GM12873 (cell line): ENCODE measurements at regions not wholly inside any gene's neighbourhood (a gene's known extent, or its start where the extent isn't known, plus 50 kb on each side); places are given as distances from the start of the nearest gene placed in this dataset.

Experiments used
- TF ChIP-seq, protein P1 (sequence below): IDR thresholded peaks from 2 replicates; pipeline ENCODE4 v1.5.1; 2012; ENCODE audit warnings: low read depth, mild to moderate bottlenecking, moderate library complexity, low read length, control low read depth; ENCODE audit not compliant: insufficient read depth; ENCODE audit errors: missing control alignments

DNA sequence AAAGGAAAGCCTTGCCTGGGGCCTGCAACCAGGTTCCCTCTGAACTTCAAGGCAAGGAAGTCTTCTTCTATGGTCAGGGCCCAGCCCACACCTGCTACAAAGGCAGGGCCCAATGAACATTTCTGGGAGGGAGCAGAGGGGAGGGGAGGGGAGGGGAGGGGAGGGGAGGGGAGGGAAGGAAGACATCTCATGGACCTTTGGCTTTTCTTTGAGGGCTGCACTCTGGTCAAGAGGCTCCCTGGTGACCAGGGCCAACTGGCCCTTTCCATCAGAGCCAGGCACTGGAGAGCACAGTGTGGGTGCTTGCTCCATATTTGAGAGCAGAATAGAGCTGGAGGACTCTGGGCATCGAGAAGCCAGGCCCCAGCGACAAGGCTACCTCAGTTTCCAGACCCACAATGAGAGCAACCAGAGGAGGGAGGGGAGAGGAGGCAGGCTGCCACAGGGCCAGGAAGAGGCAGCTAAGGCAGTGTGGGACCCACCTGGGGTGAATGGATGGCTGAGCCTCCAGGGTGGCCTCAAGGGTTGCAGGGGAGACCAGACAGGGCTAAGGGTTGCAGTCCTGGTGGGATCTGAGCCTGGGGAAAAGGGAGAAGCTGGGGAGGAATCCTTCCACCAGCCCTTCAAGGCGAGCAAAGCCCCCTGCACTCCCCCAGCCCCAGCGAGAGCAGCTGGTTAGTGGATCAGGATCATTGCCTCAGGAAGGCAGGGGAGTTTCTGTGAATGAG lies 84.8 kb downstream of the MRPL14 start:
- TF ChIP-seq, protein P1, sequence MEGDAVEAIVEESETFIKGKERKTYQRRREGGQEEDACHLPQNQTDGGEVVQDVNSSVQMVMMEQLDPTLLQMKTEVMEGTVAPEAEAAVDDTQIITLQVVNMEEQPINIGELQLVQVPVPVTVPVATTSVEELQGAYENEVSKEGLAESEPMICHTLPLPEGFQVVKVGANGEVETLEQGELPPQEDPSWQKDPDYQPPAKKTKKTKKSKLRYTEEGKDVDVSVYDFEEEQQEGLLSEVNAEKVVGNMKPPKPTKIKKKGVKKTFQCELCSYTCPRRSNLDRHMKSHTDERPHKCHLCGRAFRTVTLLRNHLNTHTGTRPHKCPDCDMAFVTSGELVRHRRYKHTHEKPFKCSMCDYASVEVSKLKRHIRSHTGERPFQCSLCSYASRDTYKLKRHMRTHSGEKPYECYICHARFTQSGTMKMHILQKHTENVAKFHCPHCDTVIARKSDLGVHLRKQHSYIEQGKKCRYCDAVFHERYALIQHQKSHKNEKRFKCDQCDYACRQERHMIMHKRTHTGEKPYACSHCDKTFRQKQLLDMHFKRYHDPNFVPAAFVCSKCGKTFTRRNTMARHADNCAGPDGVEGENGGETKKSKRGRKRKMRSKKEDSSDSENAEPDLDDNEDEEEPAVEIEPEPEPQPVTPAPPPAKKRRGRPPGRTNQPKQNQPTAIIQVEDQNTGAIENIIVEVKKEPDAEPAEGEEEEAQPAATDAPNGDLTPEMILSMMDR = no peak

DNA sequence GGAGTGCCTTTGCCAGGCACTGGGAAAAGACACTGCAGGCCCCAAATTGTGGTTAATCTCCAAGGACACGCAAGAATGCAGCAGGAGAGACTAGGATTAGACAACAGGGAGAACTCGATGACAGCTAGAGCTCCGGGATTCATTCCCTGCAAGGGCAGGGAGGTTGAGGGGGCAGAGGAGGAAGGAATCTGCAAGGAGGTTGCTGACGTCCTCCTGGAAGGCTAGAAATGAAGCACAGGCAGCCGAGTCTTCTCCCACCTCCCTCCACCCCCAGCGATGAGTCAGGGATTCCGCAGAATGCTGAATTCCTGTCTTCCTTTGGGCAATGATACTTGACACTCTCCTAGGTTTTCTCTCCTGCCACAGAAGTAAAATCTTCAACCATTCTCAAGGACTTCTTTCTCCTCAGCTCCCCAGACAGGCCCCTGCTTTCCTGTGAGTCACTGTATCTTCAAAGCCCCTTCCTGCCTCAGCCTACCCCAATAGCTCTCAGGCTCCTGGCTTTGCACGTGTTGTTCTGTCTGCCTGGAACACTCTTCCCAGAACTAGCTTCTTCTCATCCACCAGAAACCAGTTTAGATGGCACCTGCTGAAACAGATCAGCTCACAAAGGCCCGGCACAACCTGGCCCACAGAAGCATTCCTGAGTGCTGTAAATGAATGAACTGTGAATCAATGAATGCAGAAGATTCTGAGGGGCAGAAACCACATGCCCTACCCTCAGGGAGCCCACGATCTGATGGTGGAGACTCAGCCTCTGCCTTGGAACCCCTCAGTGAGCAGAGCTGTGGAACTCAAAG lies 85.6 kb downstream of the MRPL14 start:
- TF ChIP-seq, protein P1 = no peak

DNA sequence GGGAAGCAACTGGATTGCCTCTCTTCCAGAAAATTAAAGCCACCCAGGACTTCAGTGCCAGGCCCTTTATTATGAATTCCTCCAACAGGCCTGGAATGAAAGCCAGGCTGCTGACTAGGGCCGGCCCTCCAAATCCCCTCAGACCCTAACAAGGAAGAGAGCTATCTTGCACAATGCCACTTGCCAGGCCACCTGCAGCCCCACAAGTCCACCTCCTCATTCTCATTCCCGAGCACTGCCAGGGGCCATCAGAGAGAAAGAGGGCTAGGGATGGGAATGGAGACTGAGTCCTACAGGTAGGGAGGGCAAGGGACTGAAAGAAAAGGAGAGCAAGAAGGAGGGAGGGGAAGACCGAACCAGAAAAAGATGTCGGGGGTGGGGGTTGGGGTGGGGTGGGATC lies 86.5 kb downstream of the MRPL14 start:
- TF ChIP-seq, protein P1 = no peak

DNA sequence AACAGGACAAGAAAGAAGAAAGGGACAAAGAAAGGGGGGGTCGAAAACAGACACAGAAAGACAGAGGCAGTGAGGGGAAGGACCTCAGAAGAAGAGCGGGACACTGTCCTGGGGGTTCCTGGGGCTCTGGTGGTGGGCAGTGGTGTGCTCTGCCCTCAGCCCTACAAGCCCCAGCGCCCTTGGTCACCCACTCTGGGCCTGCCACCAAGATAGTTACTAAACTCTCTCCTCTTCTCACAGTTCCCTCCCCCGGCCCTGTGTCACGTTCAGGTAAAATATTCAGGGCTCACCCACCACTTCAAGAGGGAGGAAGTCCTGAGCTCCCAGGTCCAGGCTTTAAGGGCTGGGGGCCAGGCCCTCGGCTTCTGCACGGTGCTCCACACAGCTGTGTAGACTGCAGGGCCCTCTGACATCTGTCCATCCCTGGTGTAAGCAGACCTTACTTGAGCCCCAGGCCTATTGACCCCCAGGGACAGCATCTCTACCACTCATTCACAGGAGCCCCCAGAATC lies 87.4 kb downstream of the MRPL14 start:
- TF ChIP-seq, protein P1 = no peak

DNA sequence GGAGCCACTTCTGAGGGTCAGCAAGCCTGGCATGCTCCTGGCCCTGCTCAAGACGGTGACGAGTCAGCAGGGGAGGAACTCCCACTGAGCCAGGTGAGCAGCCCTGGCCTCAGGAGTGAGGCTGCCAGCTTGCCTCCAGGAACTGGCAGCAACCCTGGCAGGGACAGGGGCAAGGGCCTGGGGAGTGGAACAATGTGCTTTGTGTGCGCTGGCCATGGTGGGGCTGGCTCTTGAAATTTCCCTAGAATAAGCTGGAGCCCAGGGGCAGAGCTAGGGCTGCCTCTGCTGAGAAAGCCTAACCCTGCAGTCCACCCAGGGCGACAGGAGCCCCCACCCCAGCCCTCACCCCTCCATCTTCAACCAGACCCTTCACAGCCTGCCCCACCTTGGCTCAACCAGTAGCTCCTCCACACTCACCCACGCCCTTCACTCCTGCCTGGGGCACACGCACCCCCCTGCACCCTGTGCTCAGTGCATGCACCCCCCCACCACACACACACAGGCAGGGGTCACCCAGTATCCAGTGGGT lies 88.0 kb downstream of the MRPL14 start:
- TF ChIP-seq, protein P1 = no peak

DNA sequence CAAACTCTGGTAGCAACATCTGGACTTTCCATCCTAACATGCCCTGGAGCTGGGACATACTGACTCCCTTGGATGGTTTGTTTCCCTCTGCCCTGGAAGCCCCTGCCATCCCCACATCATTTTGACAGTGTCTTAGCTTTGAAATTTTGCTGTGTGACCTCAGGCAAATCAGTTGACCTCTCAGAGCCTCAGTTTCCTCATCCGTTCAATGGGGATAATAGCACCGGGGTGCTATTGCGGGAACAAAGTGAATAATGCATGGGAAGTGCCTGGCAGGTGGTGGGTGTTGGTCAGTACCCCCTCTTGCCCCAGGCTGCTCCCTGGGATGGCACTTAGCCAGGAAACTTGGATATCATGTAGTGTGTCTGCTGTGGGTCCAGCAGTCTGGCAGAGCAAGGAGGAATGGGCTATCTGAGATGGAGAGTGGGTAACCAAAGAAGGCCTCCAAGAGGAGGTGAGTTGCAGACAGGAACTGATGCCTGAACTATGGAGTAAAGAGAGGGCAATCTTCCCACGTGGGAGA lies 88.6 kb downstream of the MRPL14 start:
- TF ChIP-seq, protein P1 = no peak

DNA sequence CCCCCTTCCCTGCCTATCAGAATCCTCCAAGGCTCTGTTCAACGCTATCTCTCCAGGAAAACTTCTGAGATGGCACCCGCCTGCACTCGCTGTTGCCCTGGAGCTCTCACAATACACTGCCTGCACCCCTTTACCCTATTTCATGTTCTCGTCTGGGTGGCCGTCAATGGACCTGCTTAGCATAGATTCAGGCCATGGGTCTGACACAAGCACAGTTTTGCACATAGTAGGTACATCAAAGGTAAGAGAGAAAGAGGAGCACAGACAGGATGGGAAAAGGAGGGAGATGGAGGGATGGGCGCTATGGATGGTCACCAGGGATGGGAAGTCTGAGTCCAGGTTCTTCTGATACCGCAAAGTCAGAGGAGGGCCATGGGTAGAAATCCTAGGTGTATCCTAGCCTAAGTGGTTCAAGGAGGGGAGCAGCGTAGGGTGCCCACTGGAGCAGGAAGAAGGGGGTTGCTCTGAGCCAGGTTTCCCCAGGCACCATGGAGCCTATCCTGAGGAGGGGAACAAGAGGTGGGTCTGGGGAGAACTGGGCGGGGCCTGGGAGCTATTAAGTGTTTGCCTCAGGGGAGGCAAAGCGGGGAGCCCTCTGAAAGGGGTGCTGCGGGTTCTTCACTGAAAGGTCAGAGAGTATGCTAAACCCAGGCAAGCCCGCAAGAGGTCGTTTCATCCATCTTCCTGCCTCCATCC lies 89.3 kb downstream of the MRPL14 start:
- TF ChIP-seq, protein P1 = no peak
